GM12874 (cell line): ENCODE measurements at regions not wholly inside any gene's neighbourhood (a gene's known extent, or its start where the extent isn't known, plus 50 kb on each side); places are given as distances from the start of the nearest gene placed in this dataset.

ENCODE experiments used
- CTCF ChIP-seq: IDR thresholded peaks from 2 replicates; pipeline ENCODE4 v1.5.1; 2011; ENCODE audit warnings: low read depth, mild to moderate bottlenecking, control low read depth, low read length, moderate library complexity; ENCODE audit not compliant: insufficient read depth

GRCh38 chr15:93861413-93861812, 369.9 kb upstream of the MCTP2 start:
- TF ChIP-seq CTCF, result no peak

GRCh38 chr15:93860701-93861100, 370.7 kb upstream of the MCTP2 start:
- no peak for TF ChIP-seq CTCF

GRCh38 chr15:93859176-93859575, 372.2 kb upstream of the MCTP2 start:
- TF ChIP-seq CTCF, result no peak

GRCh38 chr15:93855181-93855826, 376.1 kb upstream of the MCTP2 start:
- TF ChIP-seq CTCF, result no peak

GRCh38 chr15:93854088-93854487, 377.3 kb upstream of the MCTP2 start:
- TF ChIP-seq CTCF, result no peak

GRCh38 chr15:93852761-93853160, 378.6 kb upstream of the MCTP2 start:
- TF ChIP-seq CTCF, result no peak

- TF ChIP-seq CTCF, result no peak
These were observed 382.9 kb upstream of the MCTP2 start for GRCh38 chr15:93848490-93848889.

- no peak for TF ChIP-seq CTCF
These were observed 383.3 kb upstream of the MCTP2 start for GRCh38 chr15:93848076-93848475.
